Adipose tissue (tissue), 3 donors: ENCODE measurements at regions not wholly inside any gene's neighbourhood (a gene's known extent, or its start where the extent isn't known, plus 50 kb on each side); places are given as distances from the start of the nearest gene placed in this dataset.

ENCODE experiments used
- H3K27ac ChIP-seq: one replicate; pipeline ENCODE4 v1.5.1; 2013; ENCODE audit warnings: low read depth, low read length
- WGBS, 3 donors: extraction: QIAGEN DNeasy Blood & Tissue Kit; methylation state at CpG; one replicate each; pipeline ENCODE4 v1.1.7; 2013; 5-methylcytosine and 5-hydroxymethylcytosine counted together
- donor health status: healthy with polysubstance abuse.
- donor health status: Bipolar disorder and iron deficiency.
- donor health status: healthy.

DNA sequence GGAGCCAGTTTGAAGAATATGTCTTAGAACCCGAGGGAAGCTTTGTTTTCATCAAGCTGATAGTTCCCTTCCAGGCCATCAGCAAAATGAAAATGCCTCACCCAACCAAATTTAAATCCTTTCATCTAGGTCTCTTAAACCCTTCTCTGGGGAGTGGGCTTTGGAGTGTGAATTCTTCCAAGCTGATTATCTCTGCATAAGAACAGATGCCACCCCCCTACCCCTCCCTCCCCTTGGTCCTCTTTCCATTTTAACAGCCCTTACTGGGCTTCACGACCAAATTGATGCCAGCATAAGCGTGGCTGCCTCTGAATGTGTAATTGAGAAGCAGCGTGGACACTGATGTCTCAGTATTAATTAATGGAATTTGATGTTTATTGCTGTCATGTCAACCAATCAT lies 509.7 kb upstream of the CLINT1 start:
- no peak overlapping the region for H3K27ac ChIP-seq
- WGBS, 3 donors: 84 to 90% (median 87%) methylated on average over 4 of the region's 4 CpGs

DNA sequence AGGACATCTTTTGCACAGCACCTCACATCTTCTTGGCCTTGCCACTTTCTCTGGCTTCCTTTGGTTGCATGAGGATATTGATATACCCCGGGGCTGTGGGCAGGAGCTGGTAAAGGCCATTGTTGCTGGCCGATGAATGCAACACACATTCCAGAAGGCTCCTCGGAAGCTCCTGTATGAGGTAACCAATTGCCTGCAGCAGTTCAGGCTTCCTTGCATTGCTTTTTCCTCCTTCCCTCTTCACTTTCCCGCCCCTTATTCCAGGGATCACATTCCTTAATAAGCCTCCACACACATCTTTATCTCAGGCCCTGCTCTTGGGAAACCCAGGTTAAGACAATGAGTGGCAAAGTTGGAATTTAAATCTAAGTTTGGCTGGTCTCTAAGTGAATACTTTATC lies 505.4 kb upstream of the CLINT1 start:
- 66 to 78% (median 77%) methylated on average over 4 of the region's 4 CpGs for WGBS, 3 donors
- H3K27ac ChIP-seq: no peak overlapping the region

DNA sequence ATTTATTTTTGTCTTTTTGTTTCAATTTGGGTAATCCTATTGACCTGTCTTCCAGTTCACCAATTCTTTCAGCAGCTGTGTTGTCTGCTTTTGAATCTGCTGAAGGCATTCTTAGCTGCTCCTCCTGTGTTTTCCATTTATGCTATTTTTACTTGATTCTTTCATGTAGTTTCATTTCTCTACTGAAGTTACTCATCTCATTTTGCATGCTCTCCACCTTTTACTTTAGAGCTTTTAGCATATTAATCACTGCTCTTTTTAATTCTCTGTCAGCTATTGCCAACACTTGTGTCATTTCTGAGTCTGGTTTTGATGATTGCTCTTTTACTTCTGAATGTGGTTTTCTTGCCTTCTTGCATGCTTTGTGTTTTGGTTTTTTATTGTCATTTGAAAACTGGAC lies 496.0 kb upstream of the CLINT1 start:
- H3K27ac ChIP-seq: no peak overlapping the region

DNA sequence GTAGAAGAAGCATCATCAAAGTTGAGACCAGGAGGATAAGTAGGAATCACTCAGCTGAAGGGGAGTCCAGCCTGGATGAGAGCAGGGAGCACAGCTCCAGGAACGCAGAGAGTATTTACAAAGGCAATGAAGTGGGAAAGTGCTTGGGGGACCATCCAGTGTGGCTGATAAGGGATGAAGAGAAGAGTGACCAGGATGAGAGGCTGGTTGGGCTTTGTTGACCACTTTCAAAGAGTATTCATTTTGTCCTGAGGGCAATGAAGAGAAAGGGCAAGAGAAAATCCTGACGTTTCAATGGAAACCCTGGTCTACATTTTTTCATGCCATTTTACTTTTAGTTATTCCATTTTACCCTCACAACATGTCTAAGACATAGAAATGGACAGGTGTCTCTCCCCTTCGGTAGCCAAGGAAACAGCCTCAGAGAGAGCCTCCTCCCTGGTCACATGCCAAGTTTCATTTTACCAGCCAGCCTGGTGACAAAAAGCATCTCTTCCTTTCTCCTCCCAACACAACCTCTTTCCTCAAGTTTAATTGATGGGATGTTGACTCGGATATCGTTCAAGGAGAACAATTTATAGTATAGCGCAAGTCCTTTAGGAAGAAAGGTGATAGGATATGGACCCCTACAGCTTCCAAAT lies 492.7 kb upstream of the CLINT1 start:
- H3K27ac ChIP-seq: no peak overlapping the region
- WGBS, 3 donors: 84 to 88% (median 88%) methylated on average over 6 of the region's 6 CpGs

GRCh38 chr5:158349987-158350386 lies 491.0 kb upstream of the CLINT1 start:
- WGBS, 3 donors: 60 to 70% (median 66%) methylated on average over 6 of the region's 6 CpGs
- no peak overlapping the region for H3K27ac ChIP-seq

DNA sequence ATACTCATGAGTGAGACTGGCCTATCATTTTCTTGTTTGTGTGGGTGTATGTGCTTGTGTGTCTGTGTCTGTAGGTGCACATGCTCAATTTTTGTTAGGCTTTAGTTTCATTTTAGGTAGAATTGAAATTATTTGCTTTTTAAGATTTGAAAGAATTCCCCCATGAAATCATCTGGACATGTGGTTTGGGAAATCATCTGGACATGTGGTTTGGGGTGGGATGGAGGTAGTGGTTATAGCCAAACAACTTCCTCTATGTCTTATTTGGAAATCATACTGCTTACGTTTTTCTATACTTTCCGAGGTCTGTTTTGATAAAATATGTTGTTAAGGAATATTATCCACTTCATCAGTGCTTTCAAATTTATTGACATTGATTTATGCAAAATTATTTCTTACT lies 485.4 kb upstream of the CLINT1 start:
- 56 to 75% (median 62%) methylated on average over 2 of the region's 2 CpGs for WGBS, 3 donors
- no peak overlapping the region for H3K27ac ChIP-seq

DNA sequence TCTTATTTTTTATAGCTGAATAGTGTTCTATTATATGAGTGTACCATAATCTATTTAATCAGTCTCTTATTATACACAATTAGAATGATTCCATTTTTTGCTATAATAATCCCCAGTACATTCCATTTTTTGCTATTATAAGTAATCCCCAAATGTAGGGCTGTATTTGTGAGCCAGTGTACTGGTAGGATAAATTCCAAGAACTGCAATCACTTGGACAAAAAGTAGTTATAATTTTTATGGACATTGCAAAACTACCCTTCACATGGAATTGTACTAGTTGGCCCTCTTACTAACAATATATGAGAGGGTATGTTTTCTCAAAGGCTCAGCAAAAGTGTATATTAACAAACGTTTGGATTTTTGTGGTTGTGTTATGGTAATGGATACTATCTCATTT lies 481.7 kb upstream of the CLINT1 start:
- WGBS, 3 donors: 54 to 60% (median 60%) methylated on average over 1 of the region's 1 CpG
- no peak overlapping the region for H3K27ac ChIP-seq

- 87 to 94% (median 94%) methylated on average over 1 of the region's 1 CpG for WGBS, 3 donors
- no peak overlapping the region for H3K27ac ChIP-seq
These were observed 467.3 kb upstream of the CLINT1 start for GRCh38 chr5:158326256-158326655.

DNA sequence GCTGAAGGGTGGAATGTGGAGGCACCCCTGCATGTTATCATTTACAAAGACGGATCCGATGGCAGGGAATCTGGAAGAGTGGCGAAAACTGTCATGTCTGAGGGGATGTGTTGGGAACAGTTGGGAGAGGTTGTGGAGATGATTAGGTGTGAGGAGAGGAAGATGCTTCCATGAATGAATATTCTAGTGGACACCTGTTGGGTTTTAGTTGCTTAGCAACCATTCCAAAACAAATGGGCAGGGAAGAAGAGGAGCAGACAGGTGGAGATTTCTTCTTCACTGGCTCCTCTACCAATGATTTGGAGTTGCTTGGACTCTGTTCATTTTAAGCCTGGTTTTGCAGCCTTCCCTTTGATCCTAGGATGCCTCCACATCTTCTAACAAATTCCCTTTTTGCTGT lies 465.3 kb upstream of the CLINT1 start:
- 94 to 97% (median 96%) methylated on average over 3 of the region's 3 CpGs for WGBS, 3 donors
- no peak overlapping the region for H3K27ac ChIP-seq

GRCh38 chr5:158322620-158323019 lies 463.7 kb upstream of the CLINT1 start:
- no peak overlapping the region for H3K27ac ChIP-seq
- WGBS, 3 donors: 90 to 95% (median 92%) methylated on average over 1 of the region's 1 CpG

GRCh38 chr5:158320934-158321333 lies 462.0 kb upstream of the CLINT1 start:
- WGBS, 3 donors: 84 to 92% (median 90%) methylated on average over 5 of the region's 5 CpGs
- no peak overlapping the region for H3K27ac ChIP-seq

DNA sequence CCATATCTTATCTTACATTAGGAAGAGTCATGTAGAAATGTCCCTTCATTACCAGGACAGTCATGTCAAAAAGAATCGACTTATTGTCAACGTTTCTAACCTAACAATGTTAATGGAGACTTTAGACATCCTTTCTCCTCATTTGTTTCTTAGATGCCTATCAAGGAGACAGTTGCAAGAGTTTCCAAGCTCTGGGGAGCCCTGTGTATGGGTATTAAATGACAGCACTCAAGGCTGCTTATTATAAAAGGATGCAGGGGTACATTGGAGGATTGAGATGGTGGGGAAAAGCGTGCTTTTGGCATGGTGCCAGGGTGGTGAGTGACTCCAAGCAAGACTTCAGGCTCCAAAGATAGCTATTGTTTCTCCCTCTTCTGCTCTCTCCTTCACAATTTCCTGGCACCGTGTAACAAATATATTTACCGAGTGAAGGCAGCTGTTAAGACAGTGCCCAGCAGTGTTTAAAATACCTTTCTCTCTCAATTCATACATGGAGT lies 461.3 kb upstream of the CLINT1 start:
- WGBS, 3 donors: 36 to 62% (median 61%) methylated on average over 5 of the region's 5 CpGs
- no peak overlapping the region for H3K27ac ChIP-seq

GRCh38 chr5:158317507-158317906 lies 458.6 kb upstream of the CLINT1 start:
- no peak overlapping the region for H3K27ac ChIP-seq
- WGBS, 3 donors: 33 to 48% (median 43%) methylated on average over 4 of the region's 4 CpGs

DNA sequence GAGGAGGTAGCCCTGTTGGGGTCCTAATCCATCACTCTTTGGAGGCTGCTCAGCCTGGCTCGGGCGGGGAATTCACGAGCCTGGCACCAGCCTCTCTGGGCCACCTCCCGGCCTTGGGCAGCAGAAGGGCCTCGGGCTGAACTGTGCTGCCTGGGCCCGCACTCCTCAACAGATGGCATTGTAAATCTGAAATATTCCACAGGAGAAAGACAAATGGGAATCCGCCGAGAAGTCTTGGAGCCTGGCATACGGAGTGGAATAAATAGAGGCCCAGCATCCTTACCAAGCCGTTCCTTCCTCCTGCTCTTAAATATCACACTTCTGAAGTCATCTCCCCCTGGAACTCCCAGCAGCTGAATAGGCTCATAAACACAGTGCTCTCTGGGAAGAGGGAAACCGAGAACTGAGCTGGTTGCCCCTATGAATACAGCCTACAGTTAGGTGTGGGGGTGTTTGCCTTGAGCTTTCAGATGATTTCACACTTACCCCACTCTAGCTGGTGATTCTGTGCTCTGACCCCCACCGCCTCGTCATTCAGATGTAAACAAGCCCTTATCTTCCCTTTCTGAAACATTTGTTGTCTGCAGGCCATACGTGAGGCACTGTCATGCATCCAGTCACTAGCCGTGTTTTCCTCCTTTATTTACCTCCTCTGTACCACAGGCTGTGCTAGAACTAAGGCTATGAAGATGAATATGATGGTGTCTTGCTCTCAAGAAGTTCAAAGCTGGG lies 455.0 kb upstream of the CLINT1 start:
- no peak overlapping the region for H3K27ac ChIP-seq
- WGBS, 3 donors: 87 to 94% (median 89%) methylated on average over 15 of the region's 15 CpGs

DNA sequence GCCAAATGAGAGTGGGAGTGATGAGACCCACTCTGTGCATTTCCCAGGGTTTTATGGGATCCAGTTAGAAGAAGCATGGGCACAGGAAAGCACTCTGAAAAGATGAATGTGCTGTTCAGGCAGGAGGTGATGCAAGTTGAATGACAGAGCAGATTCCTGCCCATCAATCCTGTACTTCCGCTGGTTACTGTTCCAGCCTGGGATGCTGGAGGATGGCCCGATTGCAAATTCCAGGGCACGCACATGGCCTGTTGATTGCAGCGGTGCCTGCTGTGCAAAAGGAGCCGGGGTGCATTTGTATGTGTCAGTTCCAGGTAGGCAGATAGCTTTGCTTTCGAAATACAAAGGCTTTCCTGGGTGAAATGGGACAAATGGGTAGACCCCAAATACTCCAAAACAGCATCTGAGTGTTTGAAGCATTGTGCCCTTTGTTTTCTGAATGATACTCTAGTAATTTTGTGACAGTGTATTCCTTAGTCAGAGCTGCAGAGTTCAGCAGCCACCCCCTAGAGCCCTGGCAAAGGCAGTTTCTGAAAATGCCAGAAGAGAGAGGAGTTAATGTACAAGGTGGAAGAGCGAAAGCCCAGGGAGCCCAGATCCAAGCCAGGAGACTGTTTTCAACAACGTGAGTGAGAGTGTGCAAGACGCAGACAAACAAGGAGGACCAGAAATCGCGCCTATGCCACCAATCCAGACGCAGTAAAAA lies 454.2 kb upstream of the CLINT1 start:
- WGBS, 3 donors: 87 to 92% (median 87%) methylated on average over 12 of the region's 12 CpGs
- H3K27ac ChIP-seq: no peak overlapping the region

DNA sequence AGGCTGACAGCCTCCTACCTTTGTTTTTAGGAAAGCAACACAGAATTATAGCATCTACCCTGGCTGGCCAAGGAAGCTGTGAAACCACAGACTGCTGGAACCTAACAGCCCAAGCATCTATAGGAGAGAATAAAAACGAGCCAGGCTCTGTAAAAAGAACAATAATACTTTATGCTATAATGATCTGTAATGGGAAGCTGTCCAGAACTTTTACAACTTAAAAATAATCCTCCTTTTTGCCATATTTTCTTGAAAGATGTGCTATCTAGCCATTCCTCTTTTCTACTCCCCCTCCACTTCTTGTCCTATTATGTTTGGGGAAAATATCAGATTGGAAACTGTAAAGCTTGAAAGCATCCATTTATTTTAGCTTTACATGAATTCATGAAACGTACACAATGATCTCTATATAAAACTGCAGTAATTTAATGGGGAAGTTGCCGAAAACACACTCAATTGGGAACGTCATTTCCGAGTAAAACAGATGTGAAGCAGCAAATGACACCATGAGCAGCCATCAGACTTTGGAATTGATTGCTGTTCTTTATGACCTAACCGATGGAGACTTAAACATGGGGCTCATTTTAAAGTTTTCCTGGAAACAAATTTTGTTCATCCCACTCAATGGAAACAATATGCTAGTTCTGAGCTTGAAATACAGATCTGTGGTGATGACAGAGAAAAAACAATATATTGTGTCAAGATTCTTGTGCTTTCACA lies 450.3 kb upstream of the CLINT1 start:
- 74 to 82% (median 78%) methylated on average over 6 of the region's 6 CpGs for WGBS, 3 donors
- H3K27ac ChIP-seq: no peak overlapping the region

DNA sequence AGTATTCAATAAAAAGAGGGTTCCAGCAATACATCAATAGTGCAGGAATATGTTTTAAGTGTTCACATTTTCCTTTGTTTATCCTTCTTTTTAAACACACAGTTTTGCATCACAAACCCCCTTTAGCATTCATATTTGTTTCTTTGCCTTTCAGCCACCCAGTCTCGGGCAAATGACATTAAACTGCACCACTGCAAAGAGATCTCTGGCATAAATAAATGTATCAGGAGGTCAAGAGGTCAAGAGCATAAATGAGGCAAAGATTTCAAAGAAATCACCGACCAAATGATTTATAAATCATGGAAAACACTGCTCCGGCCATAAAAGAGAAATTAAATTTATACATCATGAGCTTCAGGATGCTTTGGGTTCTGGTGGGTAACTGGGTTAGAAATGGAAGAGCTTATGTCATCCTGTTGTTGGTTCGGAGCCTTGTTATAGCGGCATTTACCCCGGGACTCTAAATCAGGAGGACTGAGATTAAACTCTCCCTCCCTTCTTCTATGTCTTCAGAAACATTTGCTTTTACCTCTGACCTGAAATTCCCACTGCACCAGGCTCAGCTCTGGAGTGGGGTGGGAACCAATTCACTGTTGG lies 449.6 kb upstream of the CLINT1 start:
- WGBS, 3 donors: 79 to 88% (median 81%) methylated on average over 6 of the region's 6 CpGs
- H3K27ac ChIP-seq: no peak overlapping the region

DNA sequence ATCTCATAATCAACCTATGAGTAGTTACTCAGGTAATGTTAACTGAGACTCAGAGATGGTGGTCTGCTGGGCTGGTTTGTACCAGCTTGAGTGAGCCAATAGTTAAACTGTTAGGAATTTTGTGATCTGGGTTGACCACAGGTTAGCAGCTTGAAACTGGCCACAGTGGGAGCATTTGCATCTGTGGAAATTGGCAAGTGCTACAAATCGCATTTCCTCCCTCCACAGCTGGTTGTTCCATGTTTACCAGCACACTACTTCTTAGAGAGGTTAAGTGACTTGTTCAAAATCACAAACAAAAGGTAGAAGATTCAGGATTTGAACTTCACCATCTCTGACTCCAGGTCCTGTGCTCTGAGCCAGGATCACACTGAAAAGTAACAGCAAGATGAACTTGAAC lies 446.9 kb upstream of the CLINT1 start:
- 57 to 83% (median 73%) methylated on average over 1 of the region's 1 CpG for WGBS, 3 donors
- H3K27ac ChIP-seq: no peak overlapping the region

GRCh38 chr5:158304607-158305006 lies 445.7 kb upstream of the CLINT1 start:
- no peak overlapping the region for H3K27ac ChIP-seq
- 63 to 98% (median 89%) methylated on average over 2 of the region's 2 CpGs for WGBS, 3 donors
